Mesendoderm (in vitro differentiated cells): ENCODE measurements at regions not wholly inside any gene's neighbourhood (a gene's known extent, or its start where the extent isn't known, plus 50 kb on each side); places are given as distances from the start of the nearest gene placed in this dataset.
"Not testable (repeated sequence)": the region's sequence is repeated elsewhere in the genome, so short reads cannot be mapped to it uniquely, and the experiment has no call there.

Experiments used
- DNase-seq: peaks from one replicate; pipeline ENCODE4 v3.0.0; 2013
- H2AK5ac ChIP-seq: 2 replicates; pipeline ENCODE4 v1.6.1; 2013; ENCODE audit warnings: low read length, inconsistent platforms
- H2BK120ac ChIP-seq: 2 replicates; pipeline ENCODE4 v1.6.1; 2013; ENCODE audit warnings: low read depth, mild to moderate bottlenecking, low read length, moderate library complexity, mixed read lengths
- H2BK15ac ChIP-seq: replicated peaks from 2 replicates; pipeline ENCODE4 v1.6.1; 2013; ENCODE audit warnings: low read depth, mild to moderate bottlenecking, moderate library complexity
- H2BK5ac ChIP-seq: 2 replicates; pipeline ENCODE4 v1.6.1; 2013; ENCODE audit warnings: low read length, inconsistent platforms
- H3K18ac ChIP-seq: 2 replicates; pipeline ENCODE4 v1.6.1; 2013; ENCODE audit warnings: mild to moderate bottlenecking, low read length, mixed read lengths
- H3K23ac ChIP-seq: one replicate; pipeline ENCODE4 v1.6.1; 2013; ENCODE audit warnings: low read length
- H3K27ac ChIP-seq: 2 replicates; pipeline ENCODE4 v1.5.1; 2013; ENCODE audit warnings: low read depth, mild to moderate bottlenecking, inconsistent platforms, low read length, moderate library complexity
- H3K27me3 ChIP-seq: 2 replicates; pipeline ENCODE4 v1.6.1; 2013; ENCODE audit warnings: low read length, control low read depth, mild to moderate bottlenecking, inconsistent platforms; ENCODE audit not compliant: insufficient read depth, poor library complexity
- H3K36me3 ChIP-seq: 2 replicates; pipeline ENCODE4 v1.6.1; 2013; ENCODE audit warnings: low read length, inconsistent platforms; ENCODE audit not compliant: control insufficient read depth, insufficient read depth
- H3K4ac ChIP-seq: one replicate; pipeline ENCODE4 v1.6.1; 2013; ENCODE audit warnings: low read depth, mild to moderate bottlenecking, low read length, moderate library complexity
- H3K4me1 ChIP-seq: 2 replicates; pipeline ENCODE4 v1.6.1; 2013; ENCODE audit warnings: low read depth, low read length, inconsistent platforms; ENCODE audit not compliant: control insufficient read depth
- H3K4me2 ChIP-seq: 2 replicates; pipeline ENCODE4 v1.6.1; 2013; ENCODE audit warnings: low read length
- H3K4me3 ChIP-seq: 2 replicates; pipeline ENCODE4 v1.5.1; 2013; ENCODE audit warnings: mild to moderate bottlenecking, low read length
- H3K56ac ChIP-seq: one replicate; pipeline ENCODE4 v1.6.1; 2013; ENCODE audit warnings: low read length
- H3K79me1 ChIP-seq: 2 replicates; pipeline ENCODE4 v1.6.1; 2013; ENCODE audit warnings: low read length, inconsistent platforms
- H3K79me2 ChIP-seq: 2 replicates; pipeline ENCODE4 v1.6.1; 2013; ENCODE audit warnings: mild to moderate bottlenecking, low read length; ENCODE audit not compliant: control insufficient read depth, insufficient read depth
- H3K9ac ChIP-seq: 2 replicates; pipeline ENCODE4 v1.6.1; 2013; ENCODE audit warnings: low read length, inconsistent platforms
- H4K5ac ChIP-seq: one replicate; pipeline ENCODE4 v1.6.1; 2013; ENCODE audit warnings: low read length
- H4K8ac ChIP-seq: one replicate; pipeline ENCODE4 v1.6.1; 2013; ENCODE audit warnings: low read depth, mild to moderate bottlenecking, control low read depth, low read length, moderate library complexity
- WGBS: extraction: QIAGEN DNeasy Blood & Tissue Kit; methylation state at CpG from one replicate; pipeline ENCODE4 v1.1.7; 2013; ENCODE audit warnings: low lambda C conversion rate, missing lambda C conversion rate; ENCODE audit not compliant: insufficient coverage; ENCODE audit errors: extremely low coverage; 5-methylcytosine and 5-hydroxymethylcytosine counted together

- no peak for DNase-seq
- Histone ChIP-seq H4K8ac (no peak overlapping the region), H3K36me3 (no peaks in the 10 kb centered on the region), H3K4me3 (no peak overlapping the region), H3K79me1 (no peaks in the 10 kb centered on the region), H4K5ac (no peak overlapping the region), H2BK5ac (no peak overlapping the region), H3K18ac (no peak overlapping the region), H2BK15ac (no peak overlapping the region), H3K4me1 (no peaks in the 10 kb centered on the region), H3K4ac (no peak overlapping the region), H2AK5ac (no peak overlapping the region), H3K23ac (no peak overlapping the region), H3K9ac (no peak overlapping the region), H3K27ac (no peak overlapping the region), H3K4me2 (no peak overlapping the region), H3K27me3 (no peaks in the 10 kb centered on the region), H3K56ac (no peak overlapping the region), H3K79me2 (no peaks in the 10 kb centered on the region), H2BK120ac (no peak overlapping the region)
- WGBS: no CpG with 5 or more reads among the region's 3 CpGs
These were observed 172.7 kb upstream of the MEF2C start for GRCh38 chr5:89055695-89056085.

GRCh38 chr5:89055015-89055694 is 172.2 kb upstream of the MEF2C start:
- H3K79me2 ChIP-seq: no peaks in the 10 kb centered on the region
- no CpG with 5 or more reads among the region's 6 CpGs for WGBS
- H3K9ac ChIP-seq: no peak overlapping the region
- H3K23ac ChIP-seq: no peak overlapping the region
- no peak overlapping the region for H3K4me2 ChIP-seq
- no peaks in the 10 kb centered on the region for H3K36me3 ChIP-seq
- H4K5ac ChIP-seq: no peak overlapping the region
- no peak overlapping the region for H3K27ac ChIP-seq
- H4K8ac ChIP-seq: no peak overlapping the region
- H3K79me1 ChIP-seq: no peaks in the 10 kb centered on the region
- H3K4me1 ChIP-seq: no peaks in the 10 kb centered on the region
- H2AK5ac ChIP-seq: no peak overlapping the region
- no peak overlapping the region for H2BK120ac ChIP-seq
- no peak overlapping the region for H3K4ac ChIP-seq
- H3K56ac ChIP-seq: no peak overlapping the region
- H2BK15ac ChIP-seq: no peak overlapping the region
- no peak for DNase-seq
- H3K4me3 ChIP-seq: no peak overlapping the region
- no peak overlapping the region for H2BK5ac ChIP-seq
- no peaks in the 10 kb centered on the region for H3K27me3 ChIP-seq
- no peak overlapping the region for H3K18ac ChIP-seq

GRCh38 chr5:89053547-89053946 is 170.6 kb upstream of the MEF2C start:
- no peaks in the 10 kb centered on the region for H3K4me1 ChIP-seq
- H3K79me1 ChIP-seq: no peaks in the 10 kb centered on the region
- H4K5ac ChIP-seq: no peak overlapping the region
- no peak overlapping the region for H2AK5ac ChIP-seq
- no peaks in the 10 kb centered on the region for H3K27me3 ChIP-seq
- H4K8ac ChIP-seq: no peak overlapping the region
- no peaks in the 10 kb centered on the region for H3K36me3 ChIP-seq
- H3K9ac ChIP-seq: no peak overlapping the region
- no peak overlapping the region for H2BK15ac ChIP-seq
- no peak overlapping the region for H2BK5ac ChIP-seq
- no peaks in the 10 kb centered on the region for H3K79me2 ChIP-seq
- H3K27ac ChIP-seq: no peak overlapping the region
- no peak overlapping the region for H2BK120ac ChIP-seq
- no peak for DNase-seq
- no peak overlapping the region for H3K4ac ChIP-seq
- H3K4me3 ChIP-seq: no peak overlapping the region
- no CpG with 5 or more reads among the region's 4 CpGs for WGBS
- H3K18ac ChIP-seq: no peak overlapping the region
- no peak overlapping the region for H3K4me2 ChIP-seq
- H3K56ac ChIP-seq: no peak overlapping the region
- no peak overlapping the region for H3K23ac ChIP-seq

GRCh38 chr5:89050062-89050461 is 167.1 kb upstream of the MEF2C start:
- not testable (repeated sequence) for H3K27ac ChIP-seq, H2AK5ac ChIP-seq, H3K4me2 ChIP-seq, H3K23ac ChIP-seq, H4K5ac ChIP-seq, H3K36me3 ChIP-seq, H3K18ac ChIP-seq, H3K4me1 ChIP-seq, H3K79me1 ChIP-seq, H3K4ac ChIP-seq, H3K27me3 ChIP-seq, H3K9ac ChIP-seq, H3K79me2 ChIP-seq, H4K8ac ChIP-seq, H2BK5ac ChIP-seq, DNase-seq, H2BK15ac ChIP-seq, H3K4me3 ChIP-seq, H2BK120ac ChIP-seq, H3K56ac ChIP-seq
- no CpG with 5 or more reads among the region's 5 CpGs for WGBS

- Histone ChIP-seq H3K23ac (no peak overlapping the region), H3K4me2 (no peak overlapping the region), H2BK5ac (no peak overlapping the region), H2BK15ac (no peak overlapping the region), H3K36me3 (no peaks in the 10 kb centered on the region), H3K4me1 (no peaks in the 10 kb centered on the region), H4K8ac (no peak overlapping the region), H3K27ac (no peak overlapping the region), H3K27me3 (no peaks in the 10 kb centered on the region), H3K9ac (no peak overlapping the region), H4K5ac (no peak overlapping the region), H3K18ac (no peak overlapping the region), H3K4ac (no peak overlapping the region), H2AK5ac (no peak overlapping the region), H3K4me3 (no peak overlapping the region), H2BK120ac (no peak overlapping the region), H3K79me2 (no peaks in the 10 kb centered on the region), H3K79me1 (no peaks in the 10 kb centered on the region), H3K56ac (no peak overlapping the region)
- WGBS: no CpG with 5 or more reads among the region's 1 CpG
- no peak for DNase-seq
These were observed 164.6 kb upstream of the MEF2C start for GRCh38 chr5:89047571-89047970.

- Histone ChIP-seq H2AK5ac (no peak overlapping the region), H3K4me2 (no peak overlapping the region), H3K27me3 (no peaks in the 10 kb centered on the region), H4K5ac (no peak overlapping the region), H3K4me1 (no peaks in the 10 kb centered on the region), H2BK15ac (no peak overlapping the region), H3K9ac (no peak overlapping the region), H3K56ac (no peak overlapping the region), H3K79me2 (no peaks in the 10 kb centered on the region), H2BK120ac (no peak overlapping the region), H3K18ac (no peak overlapping the region), H3K36me3 (no peaks in the 10 kb centered on the region), H3K23ac (no peak overlapping the region), H3K79me1 (no peaks in the 10 kb centered on the region), H3K27ac (no peak overlapping the region), H4K8ac (no peak overlapping the region), H3K4ac (no peak overlapping the region), H2BK5ac (no peak overlapping the region), H3K4me3 (no peak overlapping the region)
- DNase-seq: no peak
- WGBS: no CpG with 5 or more reads among the region's 3 CpGs
These were observed 162.2 kb upstream of the MEF2C start for GRCh38 chr5:89045216-89045615.
